Colon (tissue), 2 donors: ENCODE measurements at regions not wholly inside any gene's neighbourhood (a gene's known extent, or its start where the extent isn't known, plus 50 kb on each side); places are given as distances from the start of the nearest gene placed in this dataset.
A peak's percentile ranks its signal among the peaks of the same experiment; 100 is the strongest.

Experiments
- FAIRE-seq: peaks from 2 replicates; lab custom pipeline; 2012; peaks lifted over from hg19 to GRCh38; lab: Jason Lieb, UNC
- donor health status: control.
- donor health status: control.

GRCh38 chr2:156647377-156648010 lies 211.3 kb downstream of the GPD2 start:
- no peak for FAIRE-seq

GRCh38 chr2:156648522-156648921 lies 212.3 kb downstream of the GPD2 start:
- no peak for FAIRE-seq

GRCh38 chr2:156649596-156649995 lies 213.4 kb downstream of the GPD2 start:
- FAIRE-seq = no peak

- FAIRE-seq = no peak
These were observed 216.5 kb downstream of the GPD2 start for GRCh38 chr2:156652691-156653090.

GRCh38 chr2:156653675-156654074 lies 217.5 kb downstream of the GPD2 start:
- FAIRE-seq = no peak

- FAIRE-seq = no peak
These were observed 221.6 kb downstream of the GPD2 start for GRCh38 chr2:156657809-156658208.

GRCh38 chr2:156659694-156660093 lies 223.5 kb downstream of the GPD2 start:
- FAIRE-seq = no peak

- no peak for FAIRE-seq
These were observed 227.7 kb downstream of the GPD2 start for GRCh38 chr2:156663757-156664409.

- no peak for FAIRE-seq
These were observed 230.1 kb downstream of the GPD2 start for GRCh38 chr2:156666130-156666785.

- FAIRE-seq = no peak
These were observed 233.9 kb downstream of the GPD2 start for GRCh38 chr2:156670104-156670503.

GRCh38 chr2:156671706-156672361 lies 235.7 kb downstream of the GPD2 start:
- no peak for FAIRE-seq

- FAIRE-seq = peak; percentile 21
These were observed 236.6 kb downstream of the GPD2 start for GRCh38 chr2:156672556-156673332.

- FAIRE-seq = no peak
These were observed 237.1 kb downstream of the GPD2 start for GRCh38 chr2:156673333-156673615.

- FAIRE-seq = no peak
These were observed 237.8 kb downstream of the GPD2 start for GRCh38 chr2:156673981-156674380.

GRCh38 chr2:156675896-156676295 lies 239.7 kb downstream of the GPD2 start:
- no peak for FAIRE-seq

- no peak for FAIRE-seq
These were observed 243.6 kb downstream of the GPD2 start for GRCh38 chr2:156679820-156680219.

- no peak for FAIRE-seq
These were observed 244.1 kb downstream of the GPD2 start for GRCh38 chr2:156680266-156680665.

GRCh38 chr2:156687126-156687525 lies 250.9 kb downstream of the GPD2 start:
- FAIRE-seq = no peak

- no peak for FAIRE-seq
These were observed 251.5 kb downstream of the GPD2 start for GRCh38 chr2:156687715-156688114.

GRCh38 chr2:156689939-156690338 lies 253.8 kb downstream of the GPD2 start:
- FAIRE-seq = no peak

GRCh38 chr2:156691014-156691413 lies 254.8 kb downstream of the GPD2 start:
- FAIRE-seq = no peak

- no peak for FAIRE-seq
These were observed 258.8 kb downstream of the GPD2 start for GRCh38 chr2:156695020-156695419.
